HG03558 (cell line): ENCODE measurements at regions not wholly inside any gene's neighbourhood (a gene's known extent, or its start where the extent isn't known, plus 50 kb on each side); places are given as distances from the start of the nearest gene placed in this dataset.
A peak's percentile ranks its signal among the peaks of the same experiment; 100 is the strongest.
"Not testable (repeated sequence)": the region's sequence is repeated elsewhere in the genome, so short reads cannot be mapped to it uniquely, and the experiment has no call there.

Experiments used
- ATAC-seq: cut with Tn5 transposase; IDR thresholded peaks from one replicate; pipeline ENCODE4 v1.9.1; 2021; ENCODE audit warnings: moderate number of reproducible peaks; ENCODE audit not compliant: unreplicated experiment; ENCODE audit errors: extremely low read depth

DNA sequence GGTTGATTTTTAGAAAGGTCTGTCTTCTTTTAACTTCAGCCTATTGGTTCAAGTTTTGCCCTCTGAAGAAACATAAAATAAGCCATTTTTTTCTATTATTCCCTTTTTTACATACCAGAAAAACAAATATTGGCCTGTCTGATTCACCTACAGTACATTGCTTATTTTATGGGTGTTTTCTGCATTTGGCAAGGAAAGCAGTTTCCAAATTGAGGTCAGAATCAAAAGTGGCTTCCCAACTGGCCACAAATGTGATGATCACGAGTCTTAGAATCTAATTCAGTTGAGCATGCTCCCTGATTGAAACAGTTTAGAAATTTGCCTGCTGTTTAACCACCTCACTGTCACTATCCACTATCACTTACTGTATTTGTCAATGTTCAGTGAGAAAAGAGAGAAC, 106.9 kb upstream of the CHMP2B start:
- no peak for ATAC-seq

DNA sequence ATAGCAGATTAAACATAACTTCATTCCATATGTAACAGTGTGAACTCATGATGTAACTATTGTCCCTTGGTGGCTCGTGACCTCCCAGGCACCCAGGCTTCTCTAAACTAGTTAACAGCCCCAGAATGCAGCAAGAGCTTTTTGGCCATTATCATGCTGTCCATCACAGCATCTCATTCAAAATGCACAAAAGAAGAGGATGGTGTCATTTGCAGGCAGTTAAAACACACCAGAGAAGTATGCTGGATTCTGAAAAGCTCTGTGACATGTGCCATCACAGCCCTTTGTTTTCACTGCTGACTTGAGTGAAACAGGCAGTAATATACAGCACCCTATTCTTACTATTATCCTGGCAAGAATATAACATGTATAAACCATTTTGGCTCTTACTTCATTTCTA, 117.6 kb upstream of the CHMP2B start:
- ATAC-seq: no peak

DNA sequence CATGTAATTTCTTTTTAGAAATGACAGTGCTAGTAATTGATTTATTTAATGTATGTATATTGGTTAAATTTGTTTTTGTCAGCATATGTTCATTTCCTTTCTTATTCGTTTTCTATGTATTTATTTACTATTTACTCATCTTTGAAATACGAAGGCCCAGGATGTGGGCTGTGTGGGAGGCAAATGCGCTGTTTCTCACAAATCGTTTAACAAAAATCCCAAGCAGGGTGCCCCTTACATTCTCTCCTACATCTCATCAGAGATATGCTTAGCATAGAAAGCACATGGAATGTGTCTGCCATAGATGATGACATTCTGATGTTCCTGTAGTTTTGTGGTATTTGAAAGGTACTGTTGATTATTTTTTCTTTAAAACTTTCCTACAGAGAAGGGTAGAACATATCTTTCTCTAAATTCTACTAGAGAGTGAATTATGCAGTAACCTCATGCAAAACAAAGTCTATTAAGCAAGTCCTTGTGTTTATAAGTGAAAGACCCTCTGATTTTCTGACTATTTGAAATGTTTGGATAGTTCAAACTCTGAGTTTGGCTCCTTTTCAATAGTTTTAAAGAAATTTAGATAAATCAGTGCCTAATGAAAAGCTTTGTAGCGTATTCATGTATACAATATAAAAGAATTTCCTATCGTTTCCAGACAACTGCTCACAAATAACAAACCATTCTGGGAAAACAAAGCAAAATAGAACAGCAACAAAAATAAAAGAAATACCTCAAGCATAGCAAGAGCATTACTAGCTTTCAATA, 111.1 kb upstream of the VGLL3 start:
- ATAC-seq: no peak

DNA sequence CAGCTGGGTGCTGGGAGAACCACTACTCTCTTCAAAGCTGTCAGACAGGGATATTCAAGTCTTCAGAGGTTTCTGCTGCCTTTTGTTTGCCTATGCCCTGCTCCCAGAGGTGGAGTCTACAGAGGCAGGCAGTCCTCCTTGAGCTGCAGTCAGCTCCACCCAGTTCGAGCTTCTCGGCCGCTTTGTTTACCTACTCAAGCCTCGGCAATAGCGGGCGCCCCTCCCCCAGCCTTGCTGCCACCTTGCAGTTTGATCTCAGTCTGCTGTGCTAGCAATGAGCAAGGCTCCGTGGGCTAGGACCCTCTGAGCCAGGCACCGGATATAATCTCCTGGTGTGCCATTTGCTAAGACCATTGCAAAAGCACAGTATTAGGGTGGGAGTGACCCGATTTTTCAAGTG, 106.8 kb upstream of the VGLL3 start:
- not testable (repeated sequence) for ATAC-seq

DNA sequence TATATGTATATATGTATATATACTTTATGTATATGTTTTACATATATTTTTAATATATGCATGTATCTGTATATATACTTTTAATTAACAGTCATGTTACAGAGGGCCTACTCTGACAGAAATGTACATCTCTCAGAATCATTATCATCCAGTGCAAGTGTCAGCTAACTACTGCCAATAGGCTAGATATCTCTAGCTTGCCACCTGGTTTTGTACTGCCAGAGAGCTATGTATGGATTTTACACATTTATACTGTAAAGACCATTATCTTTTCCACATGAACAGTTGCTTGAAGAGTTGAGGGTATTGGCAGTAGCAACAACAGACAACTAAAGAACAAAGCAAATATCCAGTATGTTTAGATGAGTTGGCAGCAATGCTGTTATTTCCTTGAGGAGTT, 99.7 kb upstream of the VGLL3 start:
- no peak for ATAC-seq

DNA sequence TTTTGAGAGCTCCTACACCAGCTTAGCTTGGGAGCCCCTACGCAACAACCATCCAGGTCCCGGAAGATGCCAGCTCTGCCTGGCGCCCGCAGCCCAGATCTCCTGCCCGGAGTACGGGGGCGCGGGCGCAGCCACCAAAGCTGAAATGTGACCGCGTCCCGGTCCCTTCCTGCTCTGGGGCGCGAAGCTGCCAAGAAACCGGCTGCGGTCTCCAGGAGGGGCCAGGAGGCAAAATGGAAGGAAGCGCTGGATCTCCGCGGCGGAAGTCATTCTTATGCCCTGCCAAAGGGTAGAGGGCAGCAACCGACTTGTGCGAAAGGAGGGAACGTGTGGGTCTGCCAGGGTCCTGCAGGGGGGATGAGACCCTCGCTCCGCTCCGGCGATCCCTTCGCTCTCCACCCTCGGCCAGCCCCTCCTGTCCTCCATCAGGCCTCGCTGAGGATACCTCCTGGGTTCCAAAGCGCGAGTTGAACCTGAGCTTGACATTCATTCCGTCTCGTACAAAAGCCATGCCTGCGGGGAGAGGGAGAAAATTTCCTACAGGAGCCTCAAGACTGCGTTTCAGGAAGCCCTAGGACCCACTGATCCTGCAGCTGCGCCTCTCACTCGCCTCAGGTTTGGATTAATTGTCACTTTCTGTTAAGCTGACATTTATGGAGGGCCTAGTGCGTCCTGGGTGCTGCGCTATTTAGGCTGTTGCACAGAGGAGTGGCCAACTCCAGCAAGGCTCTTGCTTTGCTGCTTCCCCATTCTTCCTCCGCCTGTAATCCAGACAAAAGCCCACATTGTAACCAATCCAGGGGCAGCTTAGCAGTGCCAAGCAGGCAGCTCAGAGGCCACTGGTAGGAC, 98.3 kb upstream of the VGLL3 start:
- peak; percentile 43 for ATAC-seq

DNA sequence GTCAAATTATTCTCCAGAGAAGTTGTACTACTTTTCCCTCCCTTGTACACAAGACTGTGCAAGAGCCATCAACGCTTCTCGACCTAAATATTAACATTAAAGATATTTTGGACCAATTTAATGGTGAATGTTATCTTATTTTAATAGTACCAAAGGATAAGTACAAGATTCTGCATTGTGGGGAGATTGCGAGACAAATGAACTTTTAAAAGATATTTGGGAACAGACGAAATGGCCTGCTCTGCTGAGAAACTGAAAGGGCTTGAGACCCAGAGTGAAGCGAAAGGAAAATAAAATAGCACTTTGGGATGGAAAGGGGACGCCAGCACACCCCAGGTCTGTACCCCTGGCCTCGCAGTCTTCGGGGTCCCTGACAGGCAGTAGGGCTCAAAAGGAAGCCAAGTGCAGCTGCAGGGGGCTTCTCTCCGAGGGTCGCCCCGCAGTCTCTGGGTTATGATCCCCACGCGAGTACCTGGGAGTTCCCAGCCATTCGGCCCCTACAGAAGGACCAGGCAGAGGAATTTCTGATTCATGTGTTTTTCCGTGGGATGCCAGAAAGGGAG, 97.6 kb upstream of the VGLL3 start:
- no peak for ATAC-seq

DNA sequence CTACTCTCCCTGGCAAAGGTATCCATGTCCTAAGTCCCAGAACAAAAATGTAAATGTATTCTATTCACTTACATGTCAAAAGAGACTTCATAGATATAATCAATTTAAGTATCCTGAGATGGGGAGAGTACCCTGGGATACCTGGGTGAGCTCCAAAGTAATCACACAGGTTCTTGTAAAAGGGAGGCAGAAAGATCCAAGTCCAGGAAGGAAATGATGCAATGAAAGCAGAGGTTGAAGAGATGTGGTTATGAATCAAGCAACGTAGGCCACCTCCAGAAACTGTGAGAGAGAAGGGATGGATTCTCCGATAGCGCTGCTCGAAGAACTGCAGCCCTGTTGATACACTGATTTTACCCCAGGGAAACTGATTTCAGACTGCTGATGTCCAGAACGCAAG, 93.9 kb upstream of the VGLL3 start:
- ATAC-seq: no peak

DNA sequence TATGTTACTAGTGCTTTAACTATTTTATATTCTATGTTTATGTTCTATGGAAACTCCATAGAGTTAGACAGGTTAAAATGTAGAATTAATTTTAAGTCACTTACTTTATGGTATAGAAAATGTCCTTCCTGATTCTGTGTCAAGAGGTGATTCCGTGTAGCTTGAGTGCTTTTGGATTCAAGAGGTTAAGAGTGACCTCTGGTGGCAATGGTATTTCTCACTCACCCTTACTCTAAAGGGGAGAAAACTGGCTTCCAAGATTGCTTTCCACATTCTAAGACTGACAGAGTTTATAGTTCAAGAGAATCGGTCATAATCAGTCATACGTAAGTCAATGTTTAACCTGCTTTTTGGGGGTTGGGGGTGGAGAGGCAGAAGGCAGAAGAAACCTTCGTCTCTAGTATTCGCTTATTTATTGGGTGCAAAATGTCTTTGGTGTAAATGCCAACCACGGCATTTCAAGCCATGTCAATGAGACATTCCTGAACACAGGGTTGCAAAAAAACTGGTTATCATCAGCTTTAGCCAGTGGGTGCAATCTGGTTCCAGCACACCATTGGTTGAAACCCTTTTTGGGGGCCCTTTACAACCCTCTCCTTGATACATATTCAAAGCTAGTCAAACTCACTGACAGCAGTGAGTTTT, 92.0 kb upstream of the VGLL3 start:
- ATAC-seq: peak; percentile 59

DNA sequence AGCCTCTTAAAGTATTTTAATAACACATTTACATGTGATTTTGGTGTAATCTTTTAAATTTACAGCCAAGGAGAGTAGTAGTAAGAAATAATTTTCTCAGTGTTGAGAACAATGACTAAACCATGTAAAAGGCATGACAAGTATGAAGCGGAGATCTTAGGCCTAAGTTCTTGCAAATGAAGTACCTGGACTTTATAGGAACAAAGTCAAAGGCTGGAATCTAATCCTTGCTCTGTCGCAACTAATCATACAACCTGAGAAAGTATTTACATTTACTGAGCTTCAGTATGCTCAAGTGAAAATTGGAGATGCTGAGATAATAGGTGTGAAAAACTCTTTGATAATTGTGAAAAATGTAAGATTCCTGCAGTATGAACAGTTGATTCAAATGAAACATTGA, 86.4 kb upstream of the VGLL3 start:
- ATAC-seq: no peak

DNA sequence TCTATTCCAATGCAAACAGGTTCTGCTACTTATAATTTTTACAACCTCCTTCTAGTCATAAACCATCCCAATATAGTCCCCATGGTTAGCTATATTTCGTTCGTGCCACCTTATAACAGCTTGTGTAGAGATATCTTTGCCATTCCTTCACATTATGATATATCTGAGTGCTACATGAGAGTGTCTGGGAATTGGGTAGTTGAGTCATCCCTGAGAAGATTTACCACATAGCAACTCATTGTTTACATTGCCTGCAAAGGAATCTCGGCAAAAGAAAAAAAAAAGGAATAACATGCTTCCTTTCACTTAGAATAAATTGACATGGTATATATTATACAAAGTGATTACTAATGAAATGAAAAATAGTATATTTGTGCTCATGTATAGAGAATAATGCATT, 86.0 kb upstream of the VGLL3 start:
- ATAC-seq: no peak

DNA sequence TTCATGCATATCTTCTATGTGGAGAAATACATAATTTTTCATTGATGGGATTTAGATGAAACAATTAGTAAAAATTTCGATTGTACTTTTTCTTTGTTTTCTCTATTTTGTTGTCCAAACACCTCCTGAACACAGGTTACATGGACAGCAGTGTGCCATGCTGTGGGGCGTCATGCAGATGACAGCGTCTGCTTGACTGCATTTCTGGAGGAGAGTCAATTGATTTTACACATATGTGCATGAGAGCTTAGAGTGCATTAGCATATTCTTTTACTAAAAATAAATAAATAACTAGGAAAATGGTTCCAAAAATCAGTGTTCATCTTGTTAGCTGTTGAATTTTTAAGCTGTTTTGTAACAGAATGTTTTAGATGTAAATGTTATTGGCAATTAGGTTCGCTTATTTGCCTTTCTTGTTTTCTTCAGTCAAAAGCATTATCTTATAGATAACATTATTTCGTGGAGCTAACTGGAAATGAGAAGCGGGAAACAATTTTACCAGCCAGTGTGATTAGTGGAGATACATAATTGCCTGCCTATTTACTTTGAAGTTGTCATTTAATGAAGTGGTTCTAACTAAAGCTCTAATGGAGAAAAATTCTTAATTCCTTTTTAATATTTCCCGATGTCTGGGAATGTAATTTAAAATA, 82.7 kb upstream of the VGLL3 start:
- ATAC-seq: no peak

DNA sequence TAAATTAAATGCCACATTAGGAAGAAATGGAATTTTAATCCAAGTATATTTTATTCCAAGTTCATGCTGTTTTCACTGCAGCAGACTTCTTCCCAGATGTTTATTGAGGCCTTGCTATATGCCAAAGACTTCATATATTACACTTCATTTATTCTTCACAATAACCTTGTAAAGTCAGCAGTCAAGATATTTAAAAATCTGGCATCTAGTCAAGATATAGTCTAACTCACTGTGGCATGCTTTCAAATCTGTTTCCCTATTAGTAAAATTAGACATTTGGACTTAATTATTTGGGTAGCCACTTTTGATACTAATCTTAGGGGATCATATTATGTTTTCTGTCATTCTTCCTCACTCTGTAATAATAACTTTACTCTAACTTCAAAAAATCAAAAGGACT, 81.5 kb upstream of the VGLL3 start:
- no peak for ATAC-seq

DNA sequence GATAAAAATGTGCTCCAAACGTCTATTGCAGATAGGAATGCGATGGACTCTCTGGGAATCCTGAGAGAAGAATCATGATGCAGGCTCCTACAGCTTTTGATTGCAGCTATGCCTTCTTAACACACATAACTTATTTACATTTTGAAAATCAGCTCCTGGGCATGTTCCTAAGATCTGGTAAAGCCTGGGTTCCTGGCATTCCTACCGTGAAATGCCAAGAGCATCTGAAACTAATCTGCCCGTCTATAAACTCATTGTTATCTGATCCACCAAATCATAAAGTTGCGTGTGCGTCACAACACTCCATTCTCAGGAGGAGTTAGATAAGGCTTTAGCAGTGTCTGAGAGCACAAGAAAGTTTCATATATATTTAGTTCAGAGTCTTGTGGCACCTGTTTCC, 79.0 kb upstream of the VGLL3 start:
- ATAC-seq: no peak

DNA sequence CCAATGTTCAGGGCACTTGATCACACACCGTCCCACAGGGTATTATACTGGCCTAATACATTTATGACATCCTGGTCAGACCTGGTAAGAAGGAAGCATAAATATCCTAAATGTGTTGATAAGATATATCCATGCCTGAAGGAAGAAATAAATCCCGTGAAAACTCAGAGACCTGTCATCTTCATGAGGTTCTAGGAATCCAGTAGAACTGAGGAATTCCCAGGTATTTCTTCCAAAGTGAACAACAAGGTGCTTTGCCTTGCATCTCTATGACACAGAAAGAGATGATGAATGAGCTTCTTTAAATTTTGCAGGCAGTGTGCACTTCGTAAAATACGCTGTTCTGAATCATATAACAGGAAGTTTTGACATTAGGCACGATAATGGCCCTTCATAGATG, 78.1 kb upstream of the VGLL3 start:
- ATAC-seq: no peak

DNA sequence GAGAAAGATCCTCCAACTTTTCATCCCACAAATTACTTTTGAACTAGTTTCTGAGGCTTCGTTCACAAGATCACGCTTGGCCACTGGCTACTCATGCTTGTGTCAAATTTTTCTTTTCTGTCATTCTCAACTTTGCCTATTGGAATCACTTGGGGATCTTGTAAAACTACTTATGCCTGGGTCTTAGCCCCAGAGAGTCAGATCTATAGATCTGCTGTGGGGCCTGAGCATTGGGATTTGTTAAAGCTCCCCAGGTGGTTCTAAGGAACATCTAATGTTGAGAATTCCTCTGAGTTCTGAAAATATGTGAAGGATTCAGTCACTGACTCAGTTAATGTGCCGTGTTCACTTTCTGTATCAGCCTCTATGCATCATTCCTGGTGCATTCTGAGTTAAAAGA, 71.7 kb upstream of the VGLL3 start:
- no peak for ATAC-seq

DNA sequence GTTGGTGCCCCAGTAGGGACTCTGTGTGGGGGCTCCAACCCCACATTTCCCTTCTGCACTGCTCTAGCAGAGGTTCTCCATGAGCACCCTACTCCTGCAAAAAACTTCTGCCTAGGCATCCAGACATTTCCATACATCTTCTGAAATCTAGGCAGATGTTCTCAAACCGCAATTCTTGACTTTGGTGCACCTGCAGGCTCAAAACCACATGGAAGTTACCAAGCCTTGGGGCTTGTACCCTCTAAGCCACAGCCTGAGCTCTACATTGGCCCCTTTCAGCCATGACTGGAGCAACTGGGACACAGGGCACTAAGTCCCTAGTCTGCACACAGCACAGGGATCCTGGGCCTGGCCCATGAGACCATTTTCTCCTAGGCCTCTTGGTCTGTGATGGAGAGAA, 66.5 kb upstream of the VGLL3 start:
- no peak for ATAC-seq

DNA sequence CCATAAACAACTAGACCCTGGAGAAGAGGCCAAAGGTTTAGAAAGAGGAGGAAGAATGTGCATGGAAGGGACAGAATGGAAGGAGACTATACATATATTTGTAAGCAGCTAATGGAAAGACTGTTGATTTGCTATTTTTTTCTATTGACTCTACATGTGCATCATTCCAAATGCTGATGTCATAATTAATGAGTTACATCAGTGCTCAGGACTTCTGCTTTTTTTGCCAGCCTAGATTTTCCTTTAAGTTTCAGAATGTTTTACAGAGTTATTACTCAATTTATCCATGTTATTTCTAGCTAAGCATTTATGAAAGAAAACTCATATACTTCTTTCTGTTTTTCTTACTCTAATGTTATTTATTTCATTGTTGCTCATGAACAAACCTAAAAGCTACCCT, 62.6 kb upstream of the VGLL3 start:
- no peak for ATAC-seq

DNA sequence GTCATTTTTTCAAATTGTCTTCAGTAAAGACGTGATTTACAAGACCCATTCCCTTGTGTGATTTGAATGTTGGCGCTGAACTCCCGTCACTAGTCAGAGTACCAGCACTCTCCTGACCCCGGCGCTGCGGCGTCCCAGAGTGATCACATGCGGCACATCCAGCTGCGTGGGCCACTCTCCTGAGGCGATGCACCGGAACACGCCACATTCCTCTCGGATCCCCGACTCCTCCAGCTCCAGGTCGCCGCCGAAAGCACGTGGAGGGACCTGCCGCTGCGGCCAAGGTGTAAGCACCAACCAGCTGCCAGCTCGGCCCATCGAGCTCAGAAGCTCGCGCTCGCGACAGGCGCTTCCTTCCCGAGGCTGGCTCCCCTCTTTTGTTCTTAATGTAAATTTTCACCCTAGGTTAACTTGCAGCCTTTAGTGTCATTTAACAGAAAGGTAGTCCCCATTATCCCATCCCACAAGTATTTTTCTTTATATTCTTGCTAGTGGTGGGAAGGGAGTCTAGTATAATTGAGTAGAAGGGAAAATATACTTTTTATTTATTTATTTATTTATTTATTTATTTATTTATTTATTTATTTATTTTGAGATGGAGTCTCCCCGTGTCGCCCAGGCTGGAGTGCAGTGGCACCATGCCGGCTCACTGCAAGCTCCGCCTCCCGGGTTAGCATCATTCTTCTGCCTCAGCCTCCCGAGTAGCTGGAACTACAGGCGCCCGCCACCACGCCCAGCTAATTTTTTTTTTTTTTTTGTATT, 61.7 kb upstream of the VGLL3 start:
- ATAC-seq: no peak

DNA sequence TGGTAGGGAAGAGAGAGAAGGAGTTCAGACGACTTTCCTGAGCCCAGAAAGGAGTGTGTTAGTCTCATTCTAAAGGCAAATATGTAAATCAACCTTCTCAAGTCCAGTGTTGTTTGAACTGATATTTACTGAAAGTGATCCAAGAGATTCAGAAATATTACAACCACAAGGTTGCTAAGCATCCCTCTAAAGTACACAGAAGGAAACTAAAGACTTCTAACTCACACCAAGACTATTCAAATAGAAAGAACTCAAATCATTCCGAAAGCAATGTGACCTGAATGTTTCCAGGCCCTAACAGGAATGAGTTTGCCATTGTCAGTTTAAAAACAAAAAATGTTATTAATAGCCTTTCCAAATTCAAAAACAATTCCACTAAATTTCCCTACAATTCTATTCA, 56.9 kb upstream of the VGLL3 start:
- no peak for ATAC-seq
